HAP-1 (cell line): ENCODE measurements at regions not wholly inside any gene's neighbourhood (a gene's known extent, or its start where the extent isn't known, plus 50 kb on each side); places are given as distances from the start of the nearest gene placed in this dataset.

Experiments
- DNase-seq, 2 experiments: peaks; one replicate each; pipeline ENCODE4 v3.0.0-alpha.2; 2016 to 2020; ENCODE audit warnings: low spot score in 2 of 2
- H3K27me3 ChIP-seq: fragments of 250-450 bp; sonication (Bioruptor Pico); 2 replicates; pipeline ENCODE4 v1.5.1; 2020; ENCODE audit warnings: low read depth, mild to moderate bottlenecking, moderate library complexity
- H3K36me3 ChIP-seq: fragments of 250-450 bp; sonication (Bioruptor Pico); replicated peaks from 2 replicates; pipeline ENCODE4 v1.5.1; 2020; ENCODE audit warnings: mild to moderate bottlenecking
- H3K4me1 ChIP-seq: fragments of 250-450 bp; sonication (Bioruptor Pico); 2 replicates; pipeline ENCODE4 v1.5.1; 2020; ENCODE audit warnings: mild to moderate bottlenecking
- H3K4me3 ChIP-seq: fragments of 250-450 bp; sonication (Bioruptor Pico); 2 replicates; pipeline ENCODE4 v1.5.1; 2020; ENCODE audit warnings: mild to moderate bottlenecking, moderate library complexity
- H3K9me3 ChIP-seq: fragments of 250-450 bp; sonication (Bioruptor Pico); 2 replicates; pipeline ENCODE4 v1.5.1; 2020; ENCODE audit warnings: mild to moderate bottlenecking, moderate library complexity
- in situ Hi-C: fragments of 300-500 bp; cut with MboI; formaldehyde crosslinking; loops from 3 replicates; pipeline ENCODE4 v1.14.3; 2020; ENCODE audit warnings: low sequenced_read_pairs, inconsistent platforms, mixed read lengths

GRCh38 chr6:30832864-30833263, 51.5 kb upstream of the DDR1 start:
- Histone ChIP-seq H3K27me3 (no peaks in the 10 kb centered on the region), H3K4me1 (peaks cover 5% of the 10 kb centered on the region), H3K36me3 (no peaks in the 10 kb centered on the region), H3K9me3 (no peaks in the 10 kb centered on the region), H3K4me3 (no peak overlapping the region)
- no peak for DNase-seq
- in situ Hi-C loops = no loop called here

GRCh38 chr6:30830438-30830837, 53.9 kb upstream of the DDR1 start:
- Histone ChIP-seq H3K9me3 (no peaks in the 10 kb centered on the region), H3K27me3 (no peaks in the 10 kb centered on the region), H3K36me3 (no peaks in the 10 kb centered on the region), H3K4me3 (no peak overlapping the region), H3K4me1 (peaks cover 3% of the 10 kb centered on the region)
- DNase-seq = no peak
- in situ Hi-C loops = no loop called here

- Histone ChIP-seq H3K9me3 (no peaks in the 10 kb centered on the region), H3K4me3 (no peak overlapping the region), H3K27me3 (no peaks in the 10 kb centered on the region), H3K36me3 (no peaks in the 10 kb centered on the region), H3K4me1 (peaks cover 3% of the 10 kb centered on the region)
- in situ Hi-C loops = loop anchor here (5.0 kb wide), 1 partner anchor 253 kb away; no protein-coding TSS in a partner anchor
- no peak for DNase-seq
These were observed 54.6 kb upstream of the DDR1 start for GRCh38 chr6:30829639-30830255.

- Histone ChIP-seq H3K36me3 (no peaks in the 10 kb centered on the region), H3K4me1 (peaks cover 3% of the 10 kb centered on the region), H3K9me3 (no peaks in the 10 kb centered on the region), H3K27me3 (no peaks in the 10 kb centered on the region), H3K4me3 (no peak overlapping the region)
- DNase-seq = no peak
- in situ Hi-C loops = loop anchor here (5.0 kb wide), 1 partner anchor 253 kb away; no protein-coding TSS in a partner anchor
These were observed 55.3 kb upstream of the DDR1 start for GRCh38 chr6:30829033-30829432.

- H3K4me3 ChIP-seq = no peak overlapping the region
- H3K4me1 ChIP-seq = peaks cover 3% of the 10 kb centered on the region
- in situ Hi-C loops = loop anchor here (5.0 kb wide), 1 partner anchor 254 kb away; no protein-coding TSS in a partner anchor
- H3K9me3 ChIP-seq = no peaks in the 10 kb centered on the region
- no peaks in the 10 kb centered on the region for H3K27me3 ChIP-seq
- no peaks in the 10 kb centered on the region for H3K36me3 ChIP-seq
- peak; percentile 50 to 93 for DNase-seq
These were observed 56.0 kb upstream of the DDR1 start for GRCh38 chr6:30828027-30828962.

- Histone ChIP-seq H3K27me3 (no peaks in the 10 kb centered on the region), H3K36me3 (no peaks in the 10 kb centered on the region), H3K4me3 (no peak overlapping the region), H3K4me1 (peaks cover 3% of the 10 kb centered on the region), H3K9me3 (no peaks in the 10 kb centered on the region)
- in situ Hi-C loops = loop anchor here (5.0 kb wide), 1 partner anchor 255 kb away; no protein-coding TSS in a partner anchor
- no peak for DNase-seq
These were observed 57.4 kb upstream of the DDR1 start for GRCh38 chr6:30826961-30827342.

GRCh38 chr6:30824698-30825097, 59.6 kb upstream of the DDR1 start:
- Histone ChIP-seq H3K27me3 (no peaks in the 10 kb centered on the region), H3K9me3 (no peaks in the 10 kb centered on the region), H3K36me3 (no peaks in the 10 kb centered on the region), H3K4me3 (no peak overlapping the region), H3K4me1 (peaks cover 3% of the 10 kb centered on the region)
- DNase-seq = no peak
- in situ Hi-C loops = loop anchor here (5.0 kb wide), 1 partner anchor 258 kb away; no protein-coding TSS in a partner anchor

GRCh38 chr6:30823534-30823865, 60.8 kb upstream of the DDR1 start:
- in situ Hi-C loops = no loop called here
- H3K9me3 ChIP-seq = no peaks in the 10 kb centered on the region
- no peaks in the 10 kb centered on the region for H3K27me3 ChIP-seq
- peaks cover 3% of the 10 kb centered on the region for H3K4me1 ChIP-seq
- H3K36me3 ChIP-seq = no peaks in the 10 kb centered on the region
- DNase-seq = no peak
- H3K4me3 ChIP-seq = no peak overlapping the region

GRCh38 chr6:30821862-30822784, 62.2 kb upstream of the DDR1 start:
- H3K4me3 ChIP-seq = no peak overlapping the region
- H3K27me3 ChIP-seq = no peaks in the 10 kb centered on the region
- DNase-seq = no peak
- no peaks in the 10 kb centered on the region for H3K9me3 ChIP-seq
- no peaks in the 10 kb centered on the region for H3K36me3 ChIP-seq
- no peaks in the 10 kb centered on the region; the same call in 1 of the 2 replicates for H3K4me1 ChIP-seq
- in situ Hi-C loops = no loop called here

- H3K9me3 ChIP-seq = no peaks in the 10 kb centered on the region
- H3K4me1 ChIP-seq = no peaks in the 10 kb centered on the region
- in situ Hi-C loops = no loop called here
- no peaks in the 10 kb centered on the region for H3K27me3 ChIP-seq
- H3K4me3 ChIP-seq = no peak overlapping the region
- no peaks in the 10 kb centered on the region for H3K36me3 ChIP-seq
- DNase-seq = no peak
These were observed 64.1 kb upstream of the DDR1 start for GRCh38 chr6:30820193-30820592.

GRCh38 chr6:30819297-30819917, 64.9 kb upstream of the DDR1 start:
- no peaks in the 10 kb centered on the region for H3K36me3 ChIP-seq
- in situ Hi-C loops = no loop called here
- H3K4me1 ChIP-seq = no peaks in the 10 kb centered on the region
- H3K4me3 ChIP-seq = no peak overlapping the region
- DNase-seq = no peak
- H3K27me3 ChIP-seq = no peaks in the 10 kb centered on the region
- H3K9me3 ChIP-seq = no peaks in the 10 kb centered on the region

- in situ Hi-C loops = no loop called here
- no peaks in the 10 kb centered on the region for H3K9me3 ChIP-seq
- no peak for DNase-seq
- H3K4me3 ChIP-seq = no peak overlapping the region
- H3K4me1 ChIP-seq = no peaks in the 10 kb centered on the region
- no peaks in the 10 kb centered on the region for H3K36me3 ChIP-seq
- no peaks in the 10 kb centered on the region for H3K27me3 ChIP-seq
These were observed 65.9 kb upstream of the DDR1 start for GRCh38 chr6:30818391-30818841.
